HAP-1 (cell line): ENCODE measurements at regions not wholly inside any gene's neighbourhood (a gene's known extent, or its start where the extent isn't known, plus 50 kb on each side); places are given as distances from the start of the nearest gene placed in this dataset.
"Not testable (repeated sequence)": the region's sequence is repeated elsewhere in the genome, so short reads cannot be mapped to it uniquely, and the experiment has no call there.

Experiments
- DNase-seq, 2 experiments: peaks; one replicate each; pipeline ENCODE4 v3.0.0-alpha.2; 2016 to 2020; ENCODE audit warnings: low spot score in 2 of 2
- H3K27me3 ChIP-seq: fragments of 250-450 bp; sonication (Bioruptor Pico); 2 replicates; pipeline ENCODE4 v1.5.1; 2020; ENCODE audit warnings: low read depth, mild to moderate bottlenecking, moderate library complexity
- H3K36me3 ChIP-seq: fragments of 250-450 bp; sonication (Bioruptor Pico); replicated peaks from 2 replicates; pipeline ENCODE4 v1.5.1; 2020; ENCODE audit warnings: mild to moderate bottlenecking
- H3K4me1 ChIP-seq: fragments of 250-450 bp; sonication (Bioruptor Pico); 2 replicates; pipeline ENCODE4 v1.5.1; 2020; ENCODE audit warnings: mild to moderate bottlenecking
- H3K4me3 ChIP-seq: fragments of 250-450 bp; sonication (Bioruptor Pico); 2 replicates; pipeline ENCODE4 v1.5.1; 2020; ENCODE audit warnings: mild to moderate bottlenecking, moderate library complexity
- H3K9me3 ChIP-seq: fragments of 250-450 bp; sonication (Bioruptor Pico); 2 replicates; pipeline ENCODE4 v1.5.1; 2020; ENCODE audit warnings: mild to moderate bottlenecking, moderate library complexity
- in situ Hi-C: fragments of 300-500 bp; cut with MboI; formaldehyde crosslinking; loops from 3 replicates; pipeline ENCODE4 v1.14.3; 2020; ENCODE audit warnings: low sequenced_read_pairs, inconsistent platforms, mixed read lengths

DNA sequence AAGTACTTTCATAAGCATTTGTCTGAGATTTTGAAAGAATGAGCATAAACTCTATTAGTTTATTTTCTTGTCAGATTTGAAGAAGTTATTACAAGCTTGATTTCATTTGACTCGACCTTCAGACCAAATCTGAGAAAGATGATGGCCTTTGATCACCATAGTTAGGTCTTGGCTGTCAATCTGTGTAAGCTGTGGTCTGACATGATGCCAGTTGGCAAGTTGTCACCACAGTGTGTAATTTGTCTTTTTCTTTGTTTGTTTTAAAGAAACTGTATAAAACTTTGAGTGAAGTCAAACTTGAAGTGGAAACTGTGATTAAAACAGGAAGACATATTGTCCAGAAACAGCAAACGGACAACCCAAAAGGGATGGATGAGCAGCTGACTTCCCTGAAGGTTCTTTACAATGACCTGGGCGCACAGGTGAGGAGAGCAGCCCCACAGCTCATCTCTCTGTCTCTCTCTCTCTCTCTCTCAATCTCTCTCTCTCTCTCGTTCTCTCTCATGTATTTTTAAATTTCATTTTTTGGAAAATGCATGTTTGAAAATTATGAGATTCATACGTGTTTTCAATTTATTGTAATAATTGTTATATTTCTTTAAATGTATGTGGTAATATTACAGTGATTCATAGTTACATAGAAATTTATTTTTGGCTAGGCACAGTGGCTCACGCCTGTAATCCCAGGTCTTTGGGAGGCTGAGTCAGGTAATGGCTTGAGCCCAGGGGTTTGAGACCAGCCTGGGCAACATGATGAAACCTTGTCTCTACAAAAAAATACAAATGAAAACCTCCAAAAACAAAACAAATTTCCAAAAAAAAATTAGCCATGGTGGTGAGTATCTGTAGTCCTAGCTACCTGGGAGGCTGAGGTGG lies 208.1 kb downstream of the UTRN start:
- no peaks in the 10 kb centered on the region for H3K9me3 ChIP-seq
- no peaks in the 10 kb centered on the region for H3K4me1 ChIP-seq
- DNase-seq: no peak
- no peak overlapping the region for H3K4me3 ChIP-seq
- no peaks in the 10 kb centered on the region for H3K27me3 ChIP-seq
- in situ Hi-C loops: no loop called here
- H3K36me3 ChIP-seq: no peaks in the 10 kb centered on the region

DNA sequence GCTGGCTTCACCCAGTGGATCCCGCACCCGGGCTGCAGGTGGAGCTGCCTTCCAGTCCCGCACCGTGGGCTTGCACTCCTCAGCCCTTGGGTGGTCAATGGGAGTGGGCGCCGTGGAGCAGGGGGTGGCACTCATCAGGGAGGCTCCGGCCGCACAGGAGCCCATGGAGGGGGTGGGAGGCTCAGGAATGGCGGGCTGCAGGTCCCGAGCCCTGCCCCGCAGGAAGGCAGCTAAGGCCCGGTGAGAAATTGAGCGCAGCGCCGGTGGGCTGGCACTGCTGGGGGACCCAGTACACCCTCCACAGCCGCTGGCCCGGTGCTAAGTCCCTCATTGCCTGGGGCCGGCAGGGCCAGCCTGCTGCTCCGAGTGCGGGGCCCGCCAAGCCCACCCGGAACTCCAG lies 209.9 kb downstream of the UTRN start:
- H3K36me3 ChIP-seq, DNase-seq, H3K9me3 ChIP-seq, H3K4me1 ChIP-seq, in situ Hi-C loops, H3K4me3 ChIP-seq, H3K27me3 ChIP-seq: not testable (repeated sequence)

DNA sequence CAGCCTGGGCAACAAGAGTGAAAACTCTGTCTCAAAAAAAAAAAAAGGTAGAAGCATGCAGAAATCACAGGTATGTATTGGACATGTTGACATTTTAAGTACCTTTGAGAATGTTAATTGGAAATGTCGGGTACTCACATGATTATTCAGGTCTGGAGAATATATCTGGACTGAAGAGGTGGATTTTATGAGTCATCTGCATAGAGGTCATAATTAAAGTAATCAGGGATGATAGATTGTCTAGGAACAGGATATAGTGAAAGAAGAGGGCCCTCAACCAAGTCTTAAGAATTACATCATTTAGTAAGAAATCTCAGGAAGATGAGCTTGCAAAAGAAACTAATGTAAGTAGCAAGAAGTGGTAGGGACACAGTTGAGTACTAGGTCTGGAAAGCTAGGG lies 212.5 kb downstream of the UTRN start:
- no peaks in the 10 kb centered on the region for H3K9me3 ChIP-seq
- H3K36me3 ChIP-seq: no peaks in the 10 kb centered on the region
- H3K4me1 ChIP-seq: no peaks in the 10 kb centered on the region
- no peak for DNase-seq
- no peak overlapping the region for H3K4me3 ChIP-seq
- in situ Hi-C loops: no loop called here
- no peaks in the 10 kb centered on the region for H3K27me3 ChIP-seq

DNA sequence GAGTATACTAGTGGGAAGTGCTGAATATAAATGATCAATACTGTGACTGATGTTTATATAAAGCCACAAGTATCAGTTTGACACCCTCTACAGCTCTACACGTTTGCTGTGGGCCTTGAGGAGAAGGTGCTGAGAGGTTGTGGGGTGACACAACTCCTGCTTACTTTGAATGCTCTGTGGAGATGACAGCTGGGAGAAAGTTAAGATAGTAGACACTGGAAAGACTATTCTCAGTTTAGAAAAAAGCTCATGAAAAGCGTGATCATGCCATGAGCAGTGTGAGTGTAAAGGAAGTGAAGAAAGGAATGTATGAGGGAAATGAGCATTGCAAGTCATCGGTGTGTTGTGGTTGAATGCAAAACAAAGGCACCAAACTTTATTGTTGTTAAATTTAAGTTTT lies 215.8 kb downstream of the UTRN start:
- no peaks in the 10 kb centered on the region for H3K36me3 ChIP-seq
- H3K4me1 ChIP-seq: no peaks in the 10 kb centered on the region
- DNase-seq: no peak
- H3K4me3 ChIP-seq: no peak overlapping the region
- in situ Hi-C loops: no loop called here
- H3K27me3 ChIP-seq: no peaks in the 10 kb centered on the region
- no peaks in the 10 kb centered on the region for H3K9me3 ChIP-seq

DNA sequence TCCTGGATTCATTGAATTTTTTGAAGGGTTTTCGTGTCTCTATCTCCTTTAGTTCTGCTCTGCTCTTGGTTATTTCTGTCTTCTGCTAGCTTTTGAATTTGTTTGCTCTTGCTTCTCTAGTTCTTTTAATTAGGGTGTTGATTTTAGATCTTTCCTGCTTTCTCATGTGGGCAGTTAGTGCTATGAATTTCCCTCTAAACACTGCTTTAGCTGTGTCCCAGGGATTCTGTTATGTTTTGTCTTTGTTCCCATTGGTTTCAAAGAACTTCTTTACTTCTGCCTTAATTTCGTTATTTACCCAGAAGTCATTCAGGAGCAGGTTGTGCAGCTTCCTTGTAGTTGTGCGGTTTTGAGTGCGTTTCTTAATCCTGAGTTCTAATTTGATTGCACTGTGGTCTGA lies 220.1 kb downstream of the UTRN start:
- H3K4me1 ChIP-seq, H3K4me3 ChIP-seq, DNase-seq, in situ Hi-C loops, H3K27me3 ChIP-seq, H3K36me3 ChIP-seq, H3K9me3 ChIP-seq: not testable (repeated sequence)

DNA sequence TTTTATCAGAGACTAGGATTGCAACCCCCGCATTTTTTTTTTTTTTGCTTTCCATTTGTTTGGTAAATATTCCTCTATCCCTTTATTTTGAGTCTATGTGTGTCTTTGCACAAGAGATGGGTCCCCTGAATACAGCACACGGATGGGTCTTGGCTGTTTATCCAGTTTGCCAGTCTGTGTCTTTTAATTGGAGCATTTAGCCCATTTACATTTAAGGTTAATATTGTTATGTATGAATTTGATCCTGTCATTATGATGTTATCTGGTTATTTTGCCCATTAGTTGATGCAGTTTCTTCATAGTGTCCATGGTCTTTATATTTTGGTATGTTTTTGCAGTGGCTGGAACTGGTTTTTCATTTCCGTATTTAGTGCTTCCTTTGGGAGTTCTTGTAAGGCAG lies 220.9 kb downstream of the UTRN start:
- in situ Hi-C loops, H3K36me3 ChIP-seq, H3K4me3 ChIP-seq, H3K27me3 ChIP-seq, H3K4me1 ChIP-seq, DNase-seq, H3K9me3 ChIP-seq: not testable (repeated sequence)

DNA sequence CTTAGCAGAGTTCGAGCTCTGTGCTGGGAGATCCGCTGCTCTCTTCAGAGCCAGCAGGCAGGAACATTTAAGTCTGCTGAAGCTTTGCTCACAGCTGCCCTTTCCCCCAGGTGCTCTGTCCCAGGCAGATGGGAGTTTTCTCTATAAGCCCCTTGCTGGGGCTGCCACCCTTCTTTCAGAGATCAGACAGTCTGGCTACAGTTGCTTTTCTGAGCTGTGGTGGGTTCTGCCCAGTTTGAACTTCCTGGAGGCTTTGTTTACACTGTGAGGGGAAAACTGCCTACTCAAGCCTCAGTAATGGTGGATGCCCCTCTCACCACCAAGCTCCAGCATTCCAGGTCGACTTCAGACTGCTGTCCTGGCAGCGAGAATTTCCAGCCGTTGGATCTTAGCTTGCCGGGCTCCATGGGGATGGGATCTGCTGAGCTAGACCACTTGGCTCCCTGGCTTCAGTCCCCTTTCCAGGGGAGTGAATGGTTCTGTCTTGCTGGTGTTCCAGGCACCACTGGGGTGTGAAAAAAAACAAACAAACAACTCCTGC lies 222.7 kb downstream of the UTRN start:
- H3K36me3 ChIP-seq, in situ Hi-C loops: not testable (repeated sequence)

DNA sequence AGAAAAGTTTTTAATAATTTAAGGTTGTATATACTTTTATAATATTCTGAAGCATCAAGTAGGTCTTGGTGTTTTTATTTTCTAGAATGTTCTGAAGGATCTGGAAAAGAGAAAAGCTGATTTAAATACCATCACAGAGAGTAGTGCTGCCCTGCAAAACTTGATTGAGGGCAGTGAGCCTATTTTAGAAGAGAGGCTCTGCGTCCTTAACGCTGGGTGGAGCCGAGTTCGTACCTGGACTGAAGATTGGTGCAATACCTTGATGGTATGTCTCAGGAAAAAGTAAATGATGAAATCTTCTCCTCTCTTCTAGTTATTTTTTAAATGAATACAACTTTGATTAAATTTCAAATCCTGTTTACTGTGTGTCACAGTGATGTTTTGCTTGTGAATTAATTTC lies 225.7 kb downstream of the UTRN start:
- no peaks in the 10 kb centered on the region for H3K27me3 ChIP-seq
- no peak overlapping the region for H3K4me3 ChIP-seq
- no peak for DNase-seq
- no peaks in the 10 kb centered on the region for H3K9me3 ChIP-seq
- H3K36me3 ChIP-seq: no peaks in the 10 kb centered on the region
- H3K4me1 ChIP-seq: no peaks in the 10 kb centered on the region
- in situ Hi-C loops: no loop called here

More for the DNA sequence above, 222.7 kb downstream of the UTRN start:
- not testable (repeated sequence) for H3K4me1 ChIP-seq, H3K4me3 ChIP-seq, DNase-seq, H3K9me3 ChIP-seq, H3K27me3 ChIP-seq

DNA sequence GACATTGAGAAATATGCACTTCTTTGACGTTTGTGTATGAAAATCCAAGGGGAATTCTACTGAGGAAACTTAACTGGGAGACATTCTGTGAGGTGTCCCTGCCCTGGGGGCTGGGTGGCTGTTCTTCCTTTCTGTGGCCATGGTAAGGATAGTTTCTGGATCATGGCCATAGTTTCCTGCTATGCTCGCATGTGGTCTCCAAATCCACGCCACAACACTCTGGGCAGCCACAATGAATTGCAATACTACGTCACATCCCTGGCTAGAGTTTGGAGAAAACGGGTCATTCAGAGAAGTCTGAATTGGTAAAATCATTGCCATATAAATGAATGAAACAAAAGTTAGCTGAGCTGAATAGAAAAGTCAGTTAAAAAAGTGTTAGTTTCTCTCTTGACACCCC lies 230.6 kb downstream of the UTRN start:
- H3K4me1 ChIP-seq: no peaks in the 10 kb centered on the region
- no peaks in the 10 kb centered on the region for H3K27me3 ChIP-seq
- H3K4me3 ChIP-seq: no peak overlapping the region
- in situ Hi-C loops: no loop called here
- no peaks in the 10 kb centered on the region; the same call in 1 of the 2 replicates for H3K36me3 ChIP-seq
- no peak for DNase-seq
- H3K9me3 ChIP-seq: no peaks in the 10 kb centered on the region

DNA sequence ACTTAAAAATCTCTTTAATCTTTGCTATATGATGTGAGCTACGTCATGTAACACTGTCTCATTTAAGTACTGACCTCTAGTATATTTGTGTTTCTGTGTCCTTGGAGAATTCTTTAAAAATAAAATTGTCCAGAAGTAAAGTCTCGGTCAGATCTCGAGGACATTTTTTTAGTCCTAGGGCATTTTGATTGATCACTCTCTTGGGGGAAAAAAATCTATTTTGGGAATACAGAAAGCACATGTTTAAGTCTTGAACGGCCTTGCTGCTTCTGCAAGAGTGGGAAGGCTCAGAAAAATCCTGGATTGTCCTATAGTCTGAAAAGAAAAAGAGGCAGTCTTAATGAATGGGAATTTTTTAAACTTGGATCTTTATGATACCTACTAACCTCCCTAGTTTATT lies 234.3 kb downstream of the UTRN start:
- no peak for DNase-seq
- H3K4me3 ChIP-seq: no peak overlapping the region
- no peaks in the 10 kb centered on the region for H3K9me3 ChIP-seq
- no peaks in the 10 kb centered on the region for H3K4me1 ChIP-seq
- in situ Hi-C loops: no loop called here
- no peaks in the 10 kb centered on the region; the same call in 1 of the 2 replicates for H3K36me3 ChIP-seq
- H3K27me3 ChIP-seq: no peaks in the 10 kb centered on the region

DNA sequence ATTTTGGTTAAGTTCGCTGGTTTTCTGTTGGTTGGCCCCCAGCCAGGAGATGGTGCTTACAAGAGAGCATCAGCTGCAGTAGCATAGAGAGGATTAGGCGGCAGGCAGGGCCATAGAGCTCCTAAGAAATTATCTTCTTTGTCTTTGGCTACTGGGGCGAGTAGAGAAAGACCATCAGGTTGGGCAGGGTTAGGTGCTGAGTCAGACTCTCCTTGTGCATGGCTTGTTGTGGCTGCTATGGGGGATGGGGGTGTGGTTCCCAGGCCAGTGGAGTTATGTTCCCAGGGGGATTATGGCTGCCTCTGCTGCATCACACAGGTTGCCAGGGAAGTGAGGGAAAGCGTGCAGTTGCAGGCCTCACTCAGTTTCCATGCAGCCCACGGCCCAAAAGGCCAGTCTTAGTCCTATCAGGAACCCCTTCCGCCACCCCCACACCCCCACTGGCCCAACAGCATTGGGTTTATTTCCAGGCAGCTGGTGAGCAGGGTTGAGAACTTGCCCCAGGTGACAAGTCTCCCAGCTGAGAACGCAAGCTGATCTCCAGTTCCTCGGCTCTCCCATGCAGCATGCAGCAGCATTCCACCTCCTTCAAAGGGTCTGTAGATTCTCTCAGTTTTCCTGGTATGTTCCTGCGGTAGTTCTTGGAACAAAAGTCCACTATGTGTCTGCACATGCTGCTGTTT lies 243.7 kb downstream of the UTRN start:
- 0 out of 2 replicates have a peak, but pooled peaks cover 3% of the 10 kb centered on the region for H3K36me3 ChIP-seq
- DNase-seq: peak; percentile 52 to 84
- in situ Hi-C loops: no loop called here
- no peaks in the 10 kb centered on the region for H3K9me3 ChIP-seq
- no peaks in the 10 kb centered on the region for H3K27me3 ChIP-seq
- no peak overlapping the region for H3K4me3 ChIP-seq
- peaks cover 11% of the 10 kb centered on the region for H3K4me1 ChIP-seq

DNA sequence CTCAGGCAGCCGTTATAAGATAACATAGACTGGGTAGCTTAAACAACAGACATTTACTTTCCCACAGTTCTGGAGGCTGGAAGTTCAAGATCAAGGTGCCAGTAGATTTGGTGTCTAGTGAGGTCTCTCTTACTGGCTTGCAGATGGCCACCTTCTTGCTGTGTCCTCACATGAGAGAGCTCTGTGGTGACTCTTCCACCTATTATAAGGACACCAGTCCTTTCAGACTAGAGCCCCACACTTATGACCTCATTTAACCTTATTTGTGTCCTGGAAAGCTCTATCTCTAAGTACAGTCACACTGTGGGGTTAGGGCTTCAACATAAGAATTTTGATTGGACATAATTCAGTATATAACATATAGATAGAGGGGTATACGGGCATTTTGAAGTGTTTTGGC lies 245.0 kb downstream of the UTRN start:
- in situ Hi-C loops: no loop called here
- no peak overlapping the region for H3K4me3 ChIP-seq
- H3K4me1 ChIP-seq: peaks cover 11% of the 10 kb centered on the region
- DNase-seq: no peak
- 0 out of 2 replicates have a peak, but pooled peaks cover 3% of the 10 kb centered on the region for H3K36me3 ChIP-seq
- H3K27me3 ChIP-seq: no peaks in the 10 kb centered on the region
- no peaks in the 10 kb centered on the region for H3K9me3 ChIP-seq

DNA sequence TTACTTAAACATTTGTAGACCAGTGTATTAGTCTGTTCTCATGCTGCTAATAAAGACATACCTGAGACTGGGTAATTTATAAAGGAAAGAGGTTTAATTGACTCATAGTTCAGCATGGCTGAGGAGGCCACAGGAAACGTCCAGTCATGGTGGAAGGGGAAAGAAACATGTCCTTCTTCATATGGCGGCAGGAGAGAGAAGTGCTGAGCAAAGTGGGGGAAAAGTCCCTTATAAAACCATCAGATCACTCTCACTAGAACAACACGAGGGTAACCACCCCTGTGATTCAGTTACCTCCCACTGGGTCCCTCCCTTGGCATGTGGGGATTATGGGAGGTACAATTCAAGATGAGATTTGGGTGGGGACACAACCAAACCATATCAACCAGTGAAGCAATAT lies 247.1 kb downstream of the UTRN start:
- H3K36me3 ChIP-seq, DNase-seq, H3K27me3 ChIP-seq, in situ Hi-C loops, H3K4me3 ChIP-seq, H3K9me3 ChIP-seq: not testable (repeated sequence)
- H3K4me1 ChIP-seq: peaks cover 11% of the 10 kb centered on the region

DNA sequence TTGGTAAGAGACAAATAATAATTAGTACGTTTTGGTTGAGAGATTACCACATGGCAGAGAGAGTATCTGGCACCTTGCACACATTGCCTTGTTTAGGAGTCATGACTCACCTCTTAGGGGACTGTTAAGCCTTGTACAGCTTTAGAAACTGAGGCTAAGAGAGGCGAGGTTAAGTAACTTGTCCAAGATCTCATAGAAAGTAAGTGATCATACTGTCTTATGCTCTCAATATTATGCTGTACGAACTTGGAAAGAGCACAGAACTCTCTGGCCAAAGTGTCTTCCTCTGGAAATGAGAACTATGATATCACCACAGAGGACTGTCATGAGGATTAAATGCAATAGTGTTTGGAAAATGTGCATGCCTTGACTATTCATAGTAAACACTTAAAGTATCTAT lies 249.0 kb downstream of the UTRN start:
- Histone ChIP-seq H3K4me1 (peaks cover 3% of the 10 kb centered on the region), H3K9me3 (no peaks in the 10 kb centered on the region), H3K4me3 (no peak overlapping the region), H3K36me3 (0 out of 2 replicates have a peak, but pooled peaks cover 3% of the 10 kb centered on the region), H3K27me3 (no peaks in the 10 kb centered on the region)
- in situ Hi-C loops: no loop called here
- DNase-seq: no peak
